Middle frontal gyrus (tissue), 1 donor: ENCODE measurements at regions not wholly inside any gene's neighbourhood (a gene's known extent, or its start where the extent isn't known, plus 50 kb on each side); places are given as distances from the start of the nearest gene placed in this dataset.

Experiments used
- DNase-seq: peaks from one replicate; pipeline ENCODE4 v3.0.0-alpha.2; 2015; ENCODE audit warnings: low spot score; ENCODE audit errors: extremely low spot score

- no peak for DNase-seq
Measured at GRCh38 chr13:106695139-106695538, 127.2 kb upstream of the ARGLU1 start.

GRCh38 chr13:106691861-106692260 is 123.9 kb upstream of the ARGLU1 start:
- no peak for DNase-seq

- no peak for DNase-seq
Measured at GRCh38 chr13:106691341-106691740, 123.4 kb upstream of the ARGLU1 start.

- DNase-seq: no peak
Measured at GRCh38 chr13:106690779-106691178, 122.8 kb upstream of the ARGLU1 start.

- DNase-seq: no peak
Measured at GRCh38 chr13:106689906-106690305, 122.0 kb upstream of the ARGLU1 start.

- no peak for DNase-seq
Measured at GRCh38 chr13:106688940-106689339, 121.0 kb upstream of the ARGLU1 start.

GRCh38 chr13:106686163-106686562 is 118.2 kb upstream of the ARGLU1 start:
- DNase-seq: no peak

GRCh38 chr13:106685143-106685542 is 117.2 kb upstream of the ARGLU1 start:
- DNase-seq: no peak

GRCh38 chr13:106683918-106684317 is 116.0 kb upstream of the ARGLU1 start:
- no peak for DNase-seq

- no peak for DNase-seq
Measured at GRCh38 chr13:106683179-106683578, 115.2 kb upstream of the ARGLU1 start.

- no peak for DNase-seq
Measured at GRCh38 chr13:106681997-106682396, 114.1 kb upstream of the ARGLU1 start.

- no peak for DNase-seq
Measured at GRCh38 chr13:106681536-106681935, 113.6 kb upstream of the ARGLU1 start.

- no peak for DNase-seq
Measured at GRCh38 chr13:106680796-106681472, 113.0 kb upstream of the ARGLU1 start.

GRCh38 chr13:106678646-106679418 is 110.9 kb upstream of the ARGLU1 start:
- no peak for DNase-seq

GRCh38 chr13:106675311-106675710 is 107.4 kb upstream of the ARGLU1 start:
- DNase-seq: no peak

GRCh38 chr13:106660746-106661625 is 93.0 kb upstream of the ARGLU1 start:
- DNase-seq: no peak

GRCh38 chr13:106657104-106657503 is 89.2 kb upstream of the ARGLU1 start:
- no peak for DNase-seq

GRCh38 chr13:106656186-106656585 is 88.2 kb upstream of the ARGLU1 start:
- DNase-seq: no peak

- no peak for DNase-seq
Measured at GRCh38 chr13:106651442-106651841, 83.5 kb upstream of the ARGLU1 start.

- no peak for DNase-seq
Measured at GRCh38 chr13:106650690-106651205, 82.8 kb upstream of the ARGLU1 start.

- DNase-seq: no peak
Measured at GRCh38 chr13:106649495-106649894, 81.6 kb upstream of the ARGLU1 start.

- no peak for DNase-seq
Measured at GRCh38 chr13:106640515-106640914, 72.6 kb upstream of the ARGLU1 start.
